Lung (tissue), 11 donors: ENCODE measurements at regions not wholly inside any gene's neighbourhood (a gene's known extent, or its start where the extent isn't known, plus 50 kb on each side); places are given as distances from the start of the nearest gene placed in this dataset.
"Not testable (repeated sequence)": the region's sequence is repeated elsewhere in the genome, so short reads cannot be mapped to it uniquely, and the experiment has no call there.

Source experiments
- ATAC-seq: fragments of 200-7000 bp; cut with Tn5 transposase; one replicate; pipeline ENCODE4 v1.9.1; 2020; ENCODE audit warnings: moderate number of reproducible peaks; ENCODE audit not compliant: insufficient read depth, low FRiP score
- DNase-seq, 3 donors: peaks; one replicate each; pipeline ENCODE4 v3.0.0-alpha.2; 2013 to 2017
- H3K27ac ChIP-seq, 2 donors: one replicate each; pipeline ENCODE4 v1.5.1; 2013; ENCODE audit warnings: mild to moderate bottlenecking in 2 of 2, moderate library complexity in 2 of 2, control low read depth in 1 of 2, inconsistent platforms in 1 of 2, low read depth in 1 of 2, low read length in 1 of 2
- H3K27me3 ChIP-seq, 3 donors: one replicate each; pipeline ENCODE4 v1.5.1; 2013; ENCODE audit warnings: low read length in 2 of 3; ENCODE audit not compliant: control insufficient read depth in 3 of 3, insufficient read depth in 3 of 3
- H3K36me3 ChIP-seq, 4 donors: one replicate each; pipeline ENCODE4 v1.5.1; 2013; ENCODE audit warnings: low read length in 4 of 4, mild to moderate bottlenecking in 1 of 4, moderate library complexity in 1 of 4; ENCODE audit not compliant: control insufficient read depth in 4 of 4, insufficient read depth in 4 of 4
- H3K4me1 ChIP-seq, 5 donors: one replicate each; pipeline ENCODE4 v1.5.1; 2013; ENCODE audit warnings: low read length in 5 of 5, mild to moderate bottlenecking in 2 of 5, moderate library complexity in 1 of 5; ENCODE audit not compliant: control insufficient read depth in 5 of 5, insufficient read depth in 5 of 5
- H3K4me3 ChIP-seq: one replicate; pipeline ENCODE4 v1.5.1; 2013; ENCODE audit warnings: mild to moderate bottlenecking, control low read depth, moderate library complexity
- H3K9ac ChIP-seq, 2 donors: one replicate each; pipeline ENCODE4 v1.5.1; 2013; ENCODE audit warnings: low read length in 2 of 2, control low read depth in 1 of 2; ENCODE audit not compliant: insufficient read depth in 1 of 2
- H3K9me3 ChIP-seq, 4 donors: one replicate each; pipeline ENCODE4 v1.5.1; 2013; ENCODE audit warnings: low read length in 3 of 4, mild to moderate bottlenecking in 1 of 4, moderate library complexity in 1 of 4; ENCODE audit not compliant: control insufficient read depth in 4 of 4, insufficient read depth in 3 of 4
- CTCF ChIP-seq: IDR thresholded peaks from 2 replicates; pipeline ENCODE4 v1.5.1; 2012; ENCODE audit warnings: mild to moderate bottlenecking; ENCODE audit errors: control extremely low read depth, extremely low read depth
- whole genome bisulfite sequencing, 2 donors: extraction: QIAGEN DNeasy Blood & Tissue Kit; methylation state at CpG; one replicate each; pipeline ENCODE4 v1.1.7; 2013; 5-methylcytosine and 5-hydroxymethylcytosine counted together
- donor health status: control.
- donor health status: control.
- donor health status: Bipolar disorder and iron deficiency.
- donor health status: healthy.
- donor health status: DM: yes; HTN: yes; CAD: no.

GRCh38 chr20:48503166-48503815 lies 324.5 kb downstream of the PREX1 start:
- ATAC-seq: no peak
- Histone ChIP-seq H3K9me3 (no peaks in the 10 kb centered on the region), H3K4me3 (no peak overlapping the region), H3K36me3 (no peaks in the 10 kb centered on the region), H3K27me3 (peaks cover 0 to 3% (median 0%) of the 10 kb centered on the region in 3 donors), H3K9ac (no peak overlapping the region), H3K4me1 (no peaks in the 10 kb centered on the region), H3K27ac (no peak overlapping the region)
- WGBS, 2 donors: 69 to 80% methylated on average over 14 of the region's 14 CpGs
- DNase-seq: no peak
- no peak for TF ChIP-seq CTCF

- H3K27ac ChIP-seq: no peak overlapping the region
- ATAC-seq (no peak), DNase-seq (no peak)
- no peak overlapping the region for H3K4me3 ChIP-seq
- WGBS, 2 donors: 78 to 84% methylated on average over 9 of the region's 9 CpGs
- no peaks in the 10 kb centered on the region for H3K36me3 ChIP-seq
- H3K27me3 ChIP-seq: peaks cover 0 to 3% (median 0%) of the 10 kb centered on the region in 3 donors
- no peak overlapping the region for H3K9ac ChIP-seq
- H3K4me1 ChIP-seq: no peaks in the 10 kb centered on the region
- TF ChIP-seq CTCF: no peak
- no peaks in the 10 kb centered on the region for H3K9me3 ChIP-seq
These were observed 325.0 kb downstream of the PREX1 start for GRCh38 chr20:48502758-48503157.

DNA sequence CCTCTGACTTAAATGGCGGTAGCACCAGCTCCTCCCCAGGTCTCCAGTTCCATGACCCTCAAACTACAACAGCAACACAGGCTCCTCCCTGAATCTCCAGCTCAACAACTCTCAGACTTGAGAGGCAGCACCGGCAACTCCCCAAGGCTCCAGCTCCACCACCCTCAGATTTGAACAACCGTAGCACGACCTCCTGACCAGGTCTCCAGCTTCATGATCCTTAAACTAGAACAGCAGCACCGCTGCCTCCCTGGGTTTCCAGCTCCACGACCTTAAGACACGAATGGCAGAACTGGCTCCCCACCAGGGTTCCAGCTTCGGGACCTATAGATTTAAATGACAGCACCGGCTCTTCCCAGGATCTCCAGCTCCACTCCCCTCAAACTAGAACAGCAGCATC lies 325.8 kb downstream of the PREX1 start:
- no peaks in the 10 kb centered on the region for H3K9me3 ChIP-seq
- DNase-seq (no peak), ATAC-seq (no peak)
- H3K4me1 ChIP-seq: no peaks in the 10 kb centered on the region
- no peaks in the 10 kb centered on the region for H3K36me3 ChIP-seq
- no peak for TF ChIP-seq CTCF
- WGBS, 2 donors: 81 to 90% methylated on average over 9 of the region's 9 CpGs
- peaks cover 0 to 3% (median 0%) of the 10 kb centered on the region in 3 donors for H3K27me3 ChIP-seq
- no peak overlapping the region for H3K9ac ChIP-seq
- no peak overlapping the region for H3K27ac ChIP-seq
- no peak overlapping the region for H3K4me3 ChIP-seq

- ATAC-seq, DNase-seq, H3K4me1 ChIP-seq, H3K9me3 ChIP-seq, H3K4me3 ChIP-seq, H3K27ac ChIP-seq, H3K36me3 ChIP-seq, H3K9ac ChIP-seq, H3K27me3 ChIP-seq: not testable (repeated sequence)
- 75 to 77% methylated on average over 9 of the region's 9 CpGs for WGBS, 2 donors
These were observed 326.9 kb downstream of the PREX1 start for GRCh38 chr20:48500900-48501299.

GRCh38 chr20:48498939-48499338 lies 328.9 kb downstream of the PREX1 start:
- 69 to 71% methylated on average over 4 of the region's 4 CpGs for WGBS, 2 donors

DNA sequence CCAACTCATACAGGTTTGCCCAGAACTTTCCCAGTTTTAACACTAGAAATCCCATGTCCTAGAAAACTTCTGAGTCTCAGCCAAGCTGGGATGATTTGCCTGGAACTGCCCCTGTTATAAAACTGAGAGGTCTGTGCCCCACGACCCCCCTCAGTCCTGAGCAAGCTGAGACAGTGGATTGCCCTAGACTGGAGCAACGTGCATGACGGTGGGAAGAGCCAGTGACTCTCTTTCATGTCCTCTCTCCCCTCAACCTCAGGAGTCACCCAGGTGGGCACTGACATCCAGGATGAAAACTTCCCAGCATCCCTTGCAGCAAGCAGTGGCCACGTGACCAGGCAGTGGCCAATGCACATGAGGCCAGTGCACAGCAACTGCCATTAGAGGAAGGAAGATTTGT lies 329.7 kb downstream of the PREX1 start:
- whole genome bisulfite sequencing, 2 donors: 86 to 88% methylated on average over 4 of the region's 4 CpGs
- not testable (repeated sequence) for H3K27ac ChIP-seq, H3K4me3 ChIP-seq, H3K9ac ChIP-seq, ATAC-seq, H3K9me3 ChIP-seq, DNase-seq, H3K4me1 ChIP-seq, H3K27me3 ChIP-seq, H3K36me3 ChIP-seq

More at GRCh38 chr20:48498939-48499338, 328.9 kb downstream of the PREX1 start:
- not testable (repeated sequence) for H3K4me1 ChIP-seq, DNase-seq, H3K9me3 ChIP-seq, H3K9ac ChIP-seq, H3K4me3 ChIP-seq, H3K27me3 ChIP-seq, H3K36me3 ChIP-seq, ATAC-seq, H3K27ac ChIP-seq
